ENCODE measurements at regions not wholly inside any gene's neighbourhood (a gene's known extent, or its start where the extent isn't known, plus 50 kb on each side); places are given as distances from the start of the nearest gene placed in this dataset.

DNA sequence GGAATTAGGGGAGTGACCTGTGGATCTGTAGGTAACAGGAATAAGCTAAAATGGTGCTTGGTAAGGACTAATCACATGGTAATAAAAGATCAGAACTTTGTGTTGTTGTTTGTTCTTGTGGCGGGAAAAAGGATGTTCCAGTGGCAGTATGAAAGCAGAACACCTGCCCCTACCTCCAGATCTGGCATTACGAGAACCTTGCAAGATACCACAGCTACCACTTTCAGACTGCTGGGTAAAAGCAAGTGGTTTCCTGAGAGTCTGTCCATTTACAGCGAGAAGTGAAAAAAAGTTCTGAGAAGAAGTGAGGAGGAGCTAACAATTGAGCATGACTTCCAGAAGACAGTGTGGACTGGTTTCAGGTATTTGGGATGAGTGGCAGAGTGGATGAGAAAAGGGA lies 252.5 kb downstream of the TLE4 start:
- DNase-seq (ENCODE audit: low read depth): no peak
- TF ChIP-seq, protein P1, sequence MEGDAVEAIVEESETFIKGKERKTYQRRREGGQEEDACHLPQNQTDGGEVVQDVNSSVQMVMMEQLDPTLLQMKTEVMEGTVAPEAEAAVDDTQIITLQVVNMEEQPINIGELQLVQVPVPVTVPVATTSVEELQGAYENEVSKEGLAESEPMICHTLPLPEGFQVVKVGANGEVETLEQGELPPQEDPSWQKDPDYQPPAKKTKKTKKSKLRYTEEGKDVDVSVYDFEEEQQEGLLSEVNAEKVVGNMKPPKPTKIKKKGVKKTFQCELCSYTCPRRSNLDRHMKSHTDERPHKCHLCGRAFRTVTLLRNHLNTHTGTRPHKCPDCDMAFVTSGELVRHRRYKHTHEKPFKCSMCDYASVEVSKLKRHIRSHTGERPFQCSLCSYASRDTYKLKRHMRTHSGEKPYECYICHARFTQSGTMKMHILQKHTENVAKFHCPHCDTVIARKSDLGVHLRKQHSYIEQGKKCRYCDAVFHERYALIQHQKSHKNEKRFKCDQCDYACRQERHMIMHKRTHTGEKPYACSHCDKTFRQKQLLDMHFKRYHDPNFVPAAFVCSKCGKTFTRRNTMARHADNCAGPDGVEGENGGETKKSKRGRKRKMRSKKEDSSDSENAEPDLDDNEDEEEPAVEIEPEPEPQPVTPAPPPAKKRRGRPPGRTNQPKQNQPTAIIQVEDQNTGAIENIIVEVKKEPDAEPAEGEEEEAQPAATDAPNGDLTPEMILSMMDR (IDR thresholded peaks at IDR 0.05; ENCODE audit: low read depth, low read length): no peak
- TF ChIP-seq, protein P2, sequence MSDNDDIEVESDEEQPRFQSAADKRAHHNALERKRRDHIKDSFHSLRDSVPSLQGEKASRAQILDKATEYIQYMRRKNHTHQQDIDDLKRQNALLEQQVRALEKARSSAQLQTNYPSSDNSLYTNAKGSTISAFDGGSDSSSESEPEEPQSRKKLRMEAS (IDR thresholded peaks at IDR 0.05; ENCODE audit: low read depth, low read length): no peak
- no peak for TF ChIP-seq POLR2A (IDR thresholded peaks at IDR 0.05; ENCODE audit: extremely low read depth, insufficient read length)
- no peak for TF ChIP-seq MYC (IDR thresholded peaks at IDR 0.05; ENCODE audit: low read depth, low read length)
- no peak overlapping the region for H3K4me3 ChIP-seq (ENCODE audit: low read depth, low read length)

DNA sequence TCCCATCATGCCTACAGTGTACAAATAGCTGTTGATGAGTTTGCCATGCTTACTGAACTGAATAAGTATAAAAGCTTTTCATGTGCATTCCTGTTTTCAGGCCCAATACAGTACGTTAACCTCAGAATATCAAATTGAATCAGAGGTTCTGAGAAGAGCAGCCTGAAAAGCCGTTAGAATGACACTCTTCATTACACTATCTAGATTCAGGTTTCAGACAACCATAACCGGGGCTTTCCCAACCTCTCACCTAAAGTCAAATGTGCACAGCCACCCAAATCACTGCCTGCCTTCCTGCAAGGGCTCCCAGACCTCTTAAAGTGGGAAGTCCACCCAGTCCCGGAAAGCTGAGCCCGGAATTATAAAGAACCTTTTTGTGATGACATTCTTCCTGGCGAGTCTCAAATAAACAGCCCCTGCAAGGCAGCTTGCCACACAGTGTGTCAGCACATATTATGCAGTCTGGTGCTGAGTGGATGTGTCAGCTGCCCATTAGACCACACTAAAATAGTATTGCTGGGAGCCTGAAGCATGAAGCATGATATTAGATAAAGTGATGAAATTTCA lies 245.8 kb downstream of the TLE4 start:
- TF ChIP-seq MYC (IDR thresholded peaks at IDR 0.05; ENCODE audit: low read depth, low read length) (no peak), POLR2A (IDR thresholded peaks at IDR 0.05; ENCODE audit: extremely low read depth, insufficient read length) (no peak)
- TF ChIP-seq, protein P1 (IDR thresholded peaks at IDR 0.05; ENCODE audit: low read depth, low read length): no peak
- TF ChIP-seq, protein P2 (IDR thresholded peaks at IDR 0.05; ENCODE audit: low read depth, low read length): no peak
- DNase-seq (ENCODE audit: low read depth): no peak
- no peak overlapping the region for H3K4me3 ChIP-seq (ENCODE audit: low read depth, low read length)

DNA sequence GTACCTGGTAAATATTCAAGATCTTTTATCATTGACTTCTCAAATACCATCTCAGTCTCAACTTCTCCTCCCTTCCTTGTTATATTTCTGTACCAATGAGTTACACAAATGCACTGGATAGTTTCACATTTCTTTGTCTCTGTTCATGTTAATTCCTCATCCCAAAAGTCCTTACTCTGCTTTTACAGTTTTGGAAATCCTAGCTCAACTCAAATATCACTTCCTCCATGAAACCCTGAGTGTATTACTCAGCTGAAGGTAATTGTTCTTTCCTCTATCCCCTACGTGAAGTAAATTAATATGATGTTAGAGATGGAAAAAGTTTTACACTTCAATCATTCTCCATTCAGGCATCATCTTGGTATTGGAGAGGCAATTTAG lies 241.5 kb downstream of the TLE4 start:
- TF ChIP-seq, protein P2 (IDR thresholded peaks at IDR 0.05; ENCODE audit: low read depth, low read length): no peak
- TF ChIP-seq, protein P1 (IDR thresholded peaks at IDR 0.05; ENCODE audit: low read depth, low read length): no peak
- TF ChIP-seq POLR2A (IDR thresholded peaks at IDR 0.05; ENCODE audit: extremely low read depth, insufficient read length) (no peak), MYC (IDR thresholded peaks at IDR 0.05; ENCODE audit: low read depth, low read length) (no peak)
- H3K4me3 ChIP-seq (ENCODE audit: low read depth, low read length): no peak overlapping the region
- DNase-seq (ENCODE audit: low read depth): no peak

DNA sequence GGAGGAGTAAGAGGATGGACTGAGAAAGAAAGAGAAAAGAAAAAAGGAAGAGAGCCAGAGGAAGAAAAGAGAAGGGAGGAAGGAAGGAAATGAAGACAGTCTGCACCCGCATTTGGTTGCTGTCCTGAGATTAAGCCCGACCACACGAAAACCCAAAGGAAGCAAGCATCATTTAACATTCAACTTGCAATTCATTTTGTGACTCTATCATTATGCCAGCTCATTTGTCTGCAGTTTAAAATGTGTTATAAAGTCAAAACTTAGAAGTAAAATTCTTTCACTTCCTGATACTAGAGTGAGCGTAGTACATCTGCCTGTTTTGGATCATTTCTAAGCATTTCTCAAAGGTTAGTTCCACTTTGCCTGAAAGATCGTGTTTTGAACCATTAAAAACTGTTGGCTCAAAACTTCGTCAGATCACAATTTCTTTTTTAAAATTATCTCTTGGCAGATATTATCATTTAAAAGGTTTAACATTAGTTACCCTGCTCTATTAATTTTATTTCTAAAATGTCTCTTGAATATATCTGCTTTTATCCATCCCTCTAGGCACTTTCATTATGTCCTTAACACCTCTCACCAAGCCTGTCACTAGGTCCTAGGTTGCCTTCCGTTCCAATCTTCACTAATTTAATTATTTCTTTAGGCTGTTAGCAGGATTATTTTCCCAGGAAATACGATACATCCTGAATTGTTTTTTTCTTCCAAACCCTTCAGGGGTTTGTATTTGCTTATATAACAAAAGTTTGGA lies 240.9 kb downstream of the TLE4 start:
- H3K4me3 ChIP-seq (ENCODE audit: low read depth, low read length): peak overlapping the region; percentile 3
- DNase-seq (ENCODE audit: low read depth): peak; percentile 1
- TF ChIP-seq, protein P1 (IDR thresholded peaks at IDR 0.05; ENCODE audit: low read depth, low read length): no peak
- TF ChIP-seq MYC (IDR thresholded peaks at IDR 0.05; ENCODE audit: low read depth, low read length) (no peak), POLR2A (IDR thresholded peaks at IDR 0.05; ENCODE audit: extremely low read depth, insufficient read length) (no peak)
- TF ChIP-seq, protein P2 (IDR thresholded peaks at IDR 0.05; ENCODE audit: low read depth, low read length): no peak

DNA sequence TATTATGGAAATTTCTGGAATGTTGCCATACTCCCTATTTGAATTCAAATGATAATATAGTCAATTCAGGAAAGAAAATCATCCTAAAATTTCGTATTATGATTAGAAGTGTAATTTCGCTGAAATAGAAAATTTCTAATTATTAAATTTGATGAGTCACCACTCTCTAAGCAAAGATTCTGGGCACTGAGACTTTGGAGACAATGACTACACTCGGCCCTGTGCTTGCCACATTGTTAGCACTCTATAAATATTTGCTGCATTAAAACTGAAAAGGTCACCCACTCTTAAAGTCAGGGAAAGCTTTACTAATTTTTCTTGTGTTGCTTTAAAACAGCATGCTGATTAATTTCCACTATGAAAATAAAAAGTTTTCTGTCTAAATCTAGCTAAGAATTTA lies 240.3 kb downstream of the TLE4 start:
- TF ChIP-seq, protein P1 (IDR thresholded peaks at IDR 0.05; ENCODE audit: low read depth, low read length): no peak
- TF ChIP-seq MYC (IDR thresholded peaks at IDR 0.05; ENCODE audit: low read depth, low read length) (no peak), POLR2A (IDR thresholded peaks at IDR 0.05; ENCODE audit: extremely low read depth, insufficient read length) (no peak)
- TF ChIP-seq, protein P2 (IDR thresholded peaks at IDR 0.05; ENCODE audit: low read depth, low read length): no peak
- DNase-seq (ENCODE audit: low read depth): no peak
- H3K4me3 ChIP-seq (ENCODE audit: low read depth, low read length): no peak overlapping the region
